ENCODE measurements at regions not wholly inside any gene's neighbourhood (a gene's known extent, or its start where the extent isn't known, plus 50 kb on each side); places are given as distances from the start of the nearest gene placed in this dataset.

DNA sequence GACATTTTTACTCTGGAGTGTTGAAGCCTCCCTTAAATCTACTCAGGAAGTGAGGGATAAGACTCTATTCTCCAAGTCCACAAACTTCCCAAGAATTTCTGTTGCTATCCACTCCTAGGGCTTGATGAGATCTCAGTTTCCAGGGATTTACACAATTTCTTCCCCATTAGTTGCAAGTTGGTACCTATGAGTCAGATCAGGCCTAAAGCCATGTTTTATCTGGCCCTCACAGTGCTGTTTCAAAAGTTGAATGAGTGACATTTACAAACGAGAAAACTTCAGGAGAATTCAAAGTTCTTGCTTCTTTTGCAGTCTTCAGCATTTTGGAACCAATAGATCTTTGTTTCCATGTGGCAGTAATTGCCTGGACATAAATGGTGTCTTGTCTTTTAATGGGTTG, 156.4 kb upstream of the SYT10 start:
- no peak for ATAC-seq (ENCODE audit: low FRiP score in 2 of 2)
- Histone ChIP-seq H3K4me1 (no peaks in the 10 kb centered on the region), H3K4me3 (no peak overlapping the region), H3K36me3 (no peaks in the 10 kb centered on the region), H3K27ac (no peak overlapping the region), H3K9me3 (no peaks in the 10 kb centered on the region), H3K27me3 (no peaks in the 10 kb centered on the region)
- DNase-seq, result no peak
- WGBS, 2 donors, result 35 to 55% methylated on average over 1 of the region's 1 CpG
- TF ChIP-seq POLR2AphosphoS5 (IDR thresholded peaks at IDR 0.05), result no peak

- ATAC-seq (ENCODE audit: low FRiP score in 2 of 2) (no peak), DNase-seq (no peak)
- H3K27ac ChIP-seq, result no peak overlapping the region
- H3K4me3 ChIP-seq, result no peak overlapping the region
- WGBS, 2 donors, result 33 to 51% methylated on average over 5 of the region's 5 CpGs
- TF ChIP-seq POLR2A (IDR thresholded peaks at IDR 0.05) (no peak), EP300 (IDR thresholded peaks at IDR 0.05) (no peak), CTCF (IDR thresholded peaks at IDR 0.05) (no peak), POLR2AphosphoS5 (IDR thresholded peaks at IDR 0.05) (no peak)
- H3K4me1 ChIP-seq, result no peaks in the 10 kb centered on the region
- H3K9me3 ChIP-seq, result no peaks in the 10 kb centered on the region
- no peaks in the 10 kb centered on the region for H3K36me3 ChIP-seq
- H3K27me3 ChIP-seq, result no peaks in the 10 kb centered on the region
These were observed 157.2 kb upstream of the SYT10 start for GRCh38 chr12:33596814-33597213.

DNA sequence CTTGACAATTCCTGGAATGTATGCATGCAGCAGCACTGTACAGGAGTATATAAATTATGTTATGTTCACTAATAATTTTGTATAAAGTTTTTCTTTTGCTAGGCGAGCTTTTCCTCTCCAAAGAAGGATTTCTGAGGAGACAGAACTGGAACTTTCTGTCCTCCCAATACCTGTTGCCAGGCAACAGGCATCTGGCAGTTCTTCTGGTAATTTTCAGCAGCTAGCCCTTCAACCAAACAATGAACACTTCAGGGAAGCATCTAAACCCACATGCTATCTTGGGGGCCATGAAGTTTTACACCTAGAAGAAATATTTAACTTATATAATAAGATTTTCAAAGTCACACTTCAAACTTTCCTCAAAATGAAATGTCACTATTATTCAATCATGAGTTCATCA, 162.9 kb upstream of the SYT10 start:
- Histone ChIP-seq H3K4me1 (no peaks in the 10 kb centered on the region), H3K4me3 (no peak overlapping the region), H3K27me3 (no peaks in the 10 kb centered on the region), H3K9me3 (no peaks in the 10 kb centered on the region), H3K36me3 (no peaks in the 10 kb centered on the region), H3K27ac (no peak overlapping the region)
- TF ChIP-seq POLR2AphosphoS5 (IDR thresholded peaks at IDR 0.05), result no peak
- TF ChIP-seq EP300 (IDR thresholded peaks at IDR 0.05), result no peak
- 26 to 39% methylated on average over 1 of the region's 1 CpG for WGBS, 2 donors
- ATAC-seq (ENCODE audit: low FRiP score in 2 of 2), result no peak
- DNase-seq, result no peak

DNA sequence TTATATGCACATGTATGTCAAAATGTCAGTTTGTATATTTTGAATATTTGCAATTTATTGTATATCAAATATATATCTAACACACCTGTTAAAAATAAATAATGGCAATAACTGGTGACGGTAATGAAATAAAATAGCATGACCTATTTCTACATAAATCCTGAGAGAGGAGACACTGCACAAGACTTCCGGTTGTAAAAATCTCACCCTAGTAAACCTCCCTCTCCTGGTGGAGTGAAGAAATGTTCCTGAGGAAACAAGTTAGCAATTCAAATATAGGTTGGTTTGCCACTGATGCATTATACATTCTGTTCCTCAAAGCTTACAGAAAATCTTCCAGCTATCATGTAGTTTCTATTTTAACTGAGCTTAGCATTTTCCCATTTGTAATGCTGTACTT, 166.1 kb upstream of the SYT10 start:
- WGBS, 2 donors, result 36% methylated on average over 2 of the region's 2 CpGs

DNA sequence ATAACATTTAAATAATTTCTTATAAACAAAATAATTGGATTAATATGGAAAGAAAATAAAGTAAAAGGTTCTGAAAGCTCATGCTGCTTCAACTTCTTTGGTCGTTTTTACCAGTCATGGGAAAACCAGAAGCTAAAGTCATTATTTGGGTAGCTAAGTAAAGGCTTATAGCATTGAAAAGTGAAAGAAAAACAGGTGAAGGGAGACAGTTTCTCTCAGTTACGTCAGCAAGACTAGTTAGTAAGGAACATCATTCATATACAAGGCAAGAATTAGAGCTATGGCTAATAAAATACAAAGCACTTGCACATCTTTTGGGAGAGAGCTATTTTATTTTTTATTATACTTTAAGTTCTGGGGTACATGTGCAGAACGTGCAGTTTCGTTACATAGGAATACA, 170.3 kb upstream of the SYT10 start:
- no peak for ATAC-seq (ENCODE audit: low FRiP score in 2 of 2)
- 72 to 78% methylated on average over 4 of the region's 4 CpGs for WGBS, 2 donors
- Histone ChIP-seq H3K27ac (no peak overlapping the region), H3K27me3 (no peaks in the 10 kb centered on the region), H3K4me3 (no peak overlapping the region), H3K4me1 (no peaks in the 10 kb centered on the region), H3K36me3 (no peaks in the 10 kb centered on the region), H3K9me3 (no peaks in the 10 kb centered on the region)
- TF ChIP-seq POLR2A (IDR thresholded peaks at IDR 0.05) (no peak), POLR2AphosphoS5 (IDR thresholded peaks at IDR 0.05) (no peak), EP300 (IDR thresholded peaks at IDR 0.05) (no peak), CTCF (IDR thresholded peaks at IDR 0.05) (no peak)
- DNase-seq, result no peak

More for the DNA sequence above, 166.1 kb upstream of the SYT10 start:
- Histone ChIP-seq H3K27me3 (no peaks in the 10 kb centered on the region), H3K27ac (no peak overlapping the region), H3K36me3 (no peaks in the 10 kb centered on the region), H3K4me1 (no peaks in the 10 kb centered on the region), H3K4me3 (no peak overlapping the region), H3K9me3 (no peaks in the 10 kb centered on the region)
- TF ChIP-seq CTCF (IDR thresholded peaks at IDR 0.05) (peak in 3 of 6 experiments; percentile 10 to 27 (median 18)), EP300 (IDR thresholded peaks at IDR 0.05) (no peak)
- DNase-seq (no peak), ATAC-seq (ENCODE audit: low FRiP score in 2 of 2) (no peak)

- Histone ChIP-seq H3K9me3 (peaks cover 0 to 10% (median 4%) of the 10 kb centered on the region in 4 donors), H3K27me3 (no peaks in the 10 kb centered on the region), H3K4me3 (no peak overlapping the region), H3K27ac (no peak overlapping the region), H3K36me3 (no peaks in the 10 kb centered on the region), H3K4me1 (no peaks in the 10 kb centered on the region)
- DNase-seq, result no peak
- WGBS, 2 donors, result 68 to 71% methylated on average over 3 of the region's 3 CpGs
- ATAC-seq (ENCODE audit: low FRiP score in 2 of 2), result no peak
- TF ChIP-seq POLR2A (IDR thresholded peaks at IDR 0.05) (no peak), POLR2AphosphoS5 (IDR thresholded peaks at IDR 0.05) (no peak), EP300 (IDR thresholded peaks at IDR 0.05) (no peak), CTCF (IDR thresholded peaks at IDR 0.05) (no peak)
These were observed 175.0 kb upstream of the SYT10 start for GRCh38 chr12:33614630-33615029.
